HepG2 (cell line): ENCODE measurements at regions not wholly inside any gene's neighbourhood (a gene's known extent, or its start where the extent isn't known, plus 50 kb on each side); places are given as distances from the start of the nearest gene placed in this dataset.

ENCODE experiments used
- ATAC-seq: fragments of 200-7000 bp; cut with Tn5 transposase; 3 replicates; pipeline ENCODE4 v1.9.1; 2020; ENCODE audit warnings: mild to moderate bottlenecking, moderate library complexity
- BruUV-seq: library from RNA; stranded (reverse); fragments of 400-500 nt; replicated peaks from 2 replicates; lab custom pipeline; 2021; lab: Mats Ljungman, UMichigan
- CTCF ChIA-PET: fragments of 300-600 bp; formaldehyde crosslinking; extraction: SDS; loops from one replicate; lab custom pipeline; 2021; ENCODE audit warnings: low total read pairs, inconsistent platforms, low intra/inter-chr PET ratio; lab: Yijun Ruan, JAX
- POLR2A ChIA-PET: fragments of 350-600 bp; sonication (Branson Sonifier 250); formaldehyde crosslinking; loops from one replicate; lab custom pipeline; 2020; ENCODE audit warnings: antibody characterized with exemption, inconsistent platforms; lab: Yijun Ruan, JAX
- DNase-seq: peaks from one replicate; pipeline ENCODE4 v3.0.0-alpha.2; 2015; ENCODE audit warnings: low spot score
- FAIRE-seq: peaks from 3 replicates; lab custom pipeline; 2011; peaks lifted over from hg19 to GRCh38; lab: Jason Lieb, UNC
- H2AFZ ChIP-seq: one replicate; pipeline ENCODE4 v1.6.1; 2011; ENCODE audit warnings: low read length, inconsistent platforms
- H3K27ac ChIP-seq: fragments of 300-600 bp; 3 replicates; pipeline ENCODE4 v1.8.0; 2011; ENCODE audit warnings: mixed run types, mild to moderate bottlenecking, mixed read lengths, low read length, inconsistent platforms; ENCODE audit not compliant: insufficient read depth; ENCODE audit errors: extremely low read length
- H3K27me3 ChIP-seq, 2 experiments: fragments of 200-600 bp in 1 of 2; 2 replicates in 1 of 2; 3 replicates in 1 of 2; pipeline versions ENCODE4 v1.6.0 to v1.8.0; 2011; ENCODE audit warnings: low read length in 2 of 2, mild to moderate bottlenecking in 2 of 2, moderate library complexity in 2 of 2, inconsistent platforms in 1 of 2; ENCODE audit not compliant: insufficient read depth in 2 of 2, control insufficient read depth in 1 of 2
- H3K36me3 ChIP-seq, 2 experiments: fragments of 200-600 bp in 1 of 2; replicated peaks in 1 of 2; 2 replicates in 1 of 2; 3 replicates in 1 of 2; pipeline versions ENCODE4 v1.5.1 to v1.8.0; 2011; ENCODE audit warnings: low read length in 2 of 2, inconsistent platforms in 1 of 2; ENCODE audit not compliant: insufficient read depth in 2 of 2, control insufficient read depth in 1 of 2
- H3K4me1 ChIP-seq: 2 replicates; pipeline ENCODE4 v1.5.1; 2012; ENCODE audit warnings: low read length, inconsistent platforms; ENCODE audit not compliant: insufficient read depth
- H3K4me2 ChIP-seq: 2 replicates; pipeline ENCODE4 v1.6.0; 2011; ENCODE audit warnings: low read depth, low read length, inconsistent platforms
- H3K4me3 ChIP-seq, 3 experiments: fragments of 200-600 bp in 1 of 3; sonication (generic), shearing (Covaris generic) in 1 of 3; replicated peaks in 1 of 3; 2 replicates each; pipeline ENCODE4 v1.5.1; 2011 to 2016; ENCODE audit warnings: low read length in 3 of 3, inconsistent platforms in 2 of 3, low read depth in 2 of 3, mild to moderate bottlenecking in 2 of 3, control low read depth in 1 of 3, mixed read lengths in 1 of 3; ENCODE audit not compliant: insufficient read depth in 1 of 3
- H3K79me2 ChIP-seq: one replicate; pipeline ENCODE4 v1.6.1; 2011; ENCODE audit warnings: low read length, inconsistent platforms; ENCODE audit not compliant: insufficient read depth
- H3K9ac ChIP-seq: 2 replicates; pipeline ENCODE4 v1.6.0; 2011; ENCODE audit warnings: mild to moderate bottlenecking, low read depth, low read length, inconsistent platforms; ENCODE audit not compliant: insufficient read depth
- H3K9me3 ChIP-seq: 2 replicates; pipeline ENCODE4 v1.5.1; 2012; ENCODE audit warnings: mild to moderate bottlenecking, low read length
- H4K20me1 ChIP-seq: 2 replicates; pipeline ENCODE4 v1.6.0; 2011; ENCODE audit warnings: inconsistent platforms, mild to moderate bottlenecking, low read length, moderate library complexity; ENCODE audit not compliant: insufficient read depth
- AFF4 ChIP-seq: sonication (generic); formaldehyde crosslinking; IDR thresholded peaks from 2 replicates; pipeline ENCODE4 v1.4.0; 2020; ENCODE audit warnings: missing genetic modification reagents
- FOXA3 ChIP-seq: IDR thresholded peaks from 2 replicates; pipeline ENCODE4 v1.6.1; 2016; ENCODE audit warnings: missing genetic modification reagents, missing compliant biosample characterization
- NPAS2 ChIP-seq: sonication (generic); formaldehyde crosslinking; IDR thresholded peaks from 2 replicates; pipeline ENCODE4 v1.8.0; 2022; ENCODE audit warnings: mild to moderate bottlenecking, missing genetic modification reagents, borderline replicate concordance
- SIN3B ChIP-seq: fragments of 150-350 bp; IDR thresholded peaks from 2 replicates; pipeline ENCODE4 v1.6.1; 2014; ENCODE audit warnings: low read length
- TCF12 ChIP-seq, 2 experiments: fragments of 450-650 bp in 1 of 2; sonication (generic) in 1 of 2; formaldehyde crosslinking in 1 of 2; IDR thresholded peaks; 2 replicates each; pipeline versions ENCODE4 v1.6.1 to v1.8.0; 2017 to 2022; ENCODE audit warnings: antibody characterized with exemption in 1 of 2, mild to moderate bottlenecking in 1 of 2, missing genetic modification reagents in 1 of 2, moderate library complexity in 1 of 2
- ZNF253 ChIP-seq: sonication (generic); formaldehyde crosslinking; IDR thresholded peaks from 2 replicates; pipeline ENCODE4 v1.8.0; 2022; ENCODE audit warnings: mild to moderate bottlenecking, missing genetic modification reagents, borderline replicate concordance
- ZNF3 ChIP-seq: IDR thresholded peaks from 2 replicates; pipeline ENCODE4 v1.7.0; 2017; ENCODE audit warnings: inconsistent platforms
- ZNF367 ChIP-seq: sonication (generic); formaldehyde crosslinking; IDR thresholded peaks from 2 replicates; pipeline ENCODE4 v1.4.0; 2020; ENCODE audit warnings: missing genetic modification reagents, borderline replicate concordance
- in situ Hi-C: cut with HindIII; loops from 2 replicates; pipeline ENCODE4 v1.10.0; 2017; ENCODE audit warnings: low pct_unique_long_range_greater_than_20kb; ENCODE audit not compliant: extremely low pct_ligation_motif_present
- intact Hi-C: fragments of 100-400 bp; cut with micrococcal nuclease; formaldehyde crosslinking; loops from one replicate; pipeline ENCODE4 v1.10.0; 2022; ENCODE audit not compliant: unreplicated experiment
- TF ChIP-seq, protein P1 (sequence below): sonication (generic); formaldehyde crosslinking; IDR thresholded peaks from 2 replicates; pipeline ENCODE4 v1.5.1; 2020; ENCODE audit warnings: mild to moderate bottlenecking, missing genetic modification reagents, moderate library complexity
- TF ChIP-seq, protein P2 (sequence below): sonication (generic); formaldehyde crosslinking; IDR thresholded peaks from 2 replicates; pipeline ENCODE4 v1.4.0; 2020; ENCODE audit warnings: mild to moderate bottlenecking, low read depth, missing genetic modification reagents
- TF ChIP-seq, protein P3 (sequence below): fragments of 450-650 bp; IDR thresholded peaks from 2 replicates; pipeline ENCODE4 v1.6.1; 2017; ENCODE audit warnings: mild to moderate bottlenecking

GRCh38 chr5:107063511-107063910, 607.2 kb downstream of the EFNA5 start:
- H3K27ac ChIP-seq, result no peak overlapping the region
- DNase-seq (no peak), FAIRE-seq (no peak), ATAC-seq (no peak)
- H3K79me2 ChIP-seq, result no peaks in the 10 kb centered on the region
- no peaks in the 10 kb centered on the region for H3K9me3 ChIP-seq
- in situ Hi-C loops, result no loop called here
- no TSS peak for BruUV-seq
- ChIA-PET POLR2A (no interaction called here), CTCF (no interaction called here)
- H3K4me1 ChIP-seq, result no peaks in the 10 kb centered on the region
- H3K27me3 ChIP-seq, result no peaks in the 10 kb centered on the region
- intact Hi-C loops, result no loop called here
- no peak overlapping the region for H3K4me3 ChIP-seq
- H3K36me3 ChIP-seq, result no peaks in the 10 kb centered on the region
- H4K20me1 ChIP-seq, result no peaks in the 10 kb centered on the region; the same call in 1 of the 2 replicates
- H3K4me2 ChIP-seq, result no peak overlapping the region
- no peak overlapping the region for H3K9ac ChIP-seq
- H2AFZ ChIP-seq, result no peak overlapping the region
- TF ChIP-seq, protein P1, sequence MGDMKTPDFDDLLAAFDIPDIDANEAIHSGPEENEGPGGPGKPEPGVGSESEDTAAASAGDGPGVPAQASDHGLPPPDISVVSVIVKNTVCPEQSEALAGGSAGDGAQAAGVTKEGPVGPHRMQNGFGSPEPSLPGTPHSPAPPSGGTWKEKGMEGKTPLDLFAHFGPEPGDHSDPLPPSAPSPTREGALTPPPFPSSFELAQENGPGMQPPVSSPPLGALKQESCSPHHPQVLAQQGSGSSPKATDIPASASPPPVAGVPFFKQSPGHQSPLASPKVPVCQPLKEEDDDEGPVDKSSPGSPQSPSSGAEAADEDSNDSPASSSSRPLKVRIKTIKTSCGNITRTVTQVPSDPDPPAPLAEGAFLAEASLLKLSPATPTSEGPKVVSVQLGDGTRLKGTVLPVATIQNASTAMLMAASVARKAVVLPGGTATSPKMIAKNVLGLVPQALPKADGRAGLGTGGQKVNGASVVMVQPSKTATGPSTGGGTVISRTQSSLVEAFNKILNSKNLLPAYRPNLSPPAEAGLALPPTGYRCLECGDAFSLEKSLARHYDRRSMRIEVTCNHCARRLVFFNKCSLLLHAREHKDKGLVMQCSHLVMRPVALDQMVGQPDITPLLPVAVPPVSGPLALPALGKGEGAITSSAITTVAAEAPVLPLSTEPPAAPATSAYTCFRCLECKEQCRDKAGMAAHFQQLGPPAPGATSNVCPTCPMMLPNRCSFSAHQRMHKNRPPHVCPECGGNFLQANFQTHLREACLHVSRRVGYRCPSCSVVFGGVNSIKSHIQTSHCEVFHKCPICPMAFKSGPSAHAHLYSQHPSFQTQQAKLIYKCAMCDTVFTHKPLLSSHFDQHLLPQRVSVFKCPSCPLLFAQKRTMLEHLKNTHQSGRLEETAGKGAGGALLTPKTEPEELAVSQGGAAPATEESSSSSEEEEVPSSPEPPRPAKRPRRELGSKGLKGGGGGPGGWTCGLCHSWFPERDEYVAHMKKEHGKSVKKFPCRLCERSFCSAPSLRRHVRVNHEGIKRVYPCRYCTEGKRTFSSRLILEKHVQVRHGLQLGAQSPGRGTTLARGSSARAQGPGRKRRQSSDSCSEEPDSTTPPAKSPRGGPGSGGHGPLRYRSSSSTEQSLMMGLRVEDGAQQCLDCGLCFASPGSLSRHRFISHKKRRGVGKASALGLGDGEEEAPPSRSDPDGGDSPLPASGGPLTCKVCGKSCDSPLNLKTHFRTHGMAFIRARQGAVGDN, result no peak
- TF ChIP-seq ZNF367 (no peak), FOXA3 (CRISPR knock-in tag) (no peak), ZNF253 (CRISPR knock-in tag) (no peak), TCF12 (IDR thresholded peaks at IDR 0.05) (no peak), TCF12 (CRISPR knock-in tag; IDR thresholded peaks at IDR 0.05) (no peak), ZNF3 (CRISPR knock-in tag) (no peak), SIN3B (no peak), AFF4 (CRISPR knock-in tag) (no peak), NPAS2 (CRISPR knock-in tag) (no peak)
- TF ChIP-seq, protein P2, sequence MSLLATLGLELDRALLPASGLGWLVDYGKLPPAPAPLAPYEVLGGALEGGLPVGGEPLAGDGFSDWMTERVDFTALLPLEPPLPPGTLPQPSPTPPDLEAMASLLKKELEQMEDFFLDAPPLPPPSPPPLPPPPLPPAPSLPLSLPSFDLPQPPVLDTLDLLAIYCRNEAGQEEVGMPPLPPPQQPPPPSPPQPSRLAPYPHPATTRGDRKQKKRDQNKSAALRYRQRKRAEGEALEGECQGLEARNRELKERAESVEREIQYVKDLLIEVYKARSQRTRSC (CRISPR knock-in tag), result no peak
- TF ChIP-seq, protein P3, sequence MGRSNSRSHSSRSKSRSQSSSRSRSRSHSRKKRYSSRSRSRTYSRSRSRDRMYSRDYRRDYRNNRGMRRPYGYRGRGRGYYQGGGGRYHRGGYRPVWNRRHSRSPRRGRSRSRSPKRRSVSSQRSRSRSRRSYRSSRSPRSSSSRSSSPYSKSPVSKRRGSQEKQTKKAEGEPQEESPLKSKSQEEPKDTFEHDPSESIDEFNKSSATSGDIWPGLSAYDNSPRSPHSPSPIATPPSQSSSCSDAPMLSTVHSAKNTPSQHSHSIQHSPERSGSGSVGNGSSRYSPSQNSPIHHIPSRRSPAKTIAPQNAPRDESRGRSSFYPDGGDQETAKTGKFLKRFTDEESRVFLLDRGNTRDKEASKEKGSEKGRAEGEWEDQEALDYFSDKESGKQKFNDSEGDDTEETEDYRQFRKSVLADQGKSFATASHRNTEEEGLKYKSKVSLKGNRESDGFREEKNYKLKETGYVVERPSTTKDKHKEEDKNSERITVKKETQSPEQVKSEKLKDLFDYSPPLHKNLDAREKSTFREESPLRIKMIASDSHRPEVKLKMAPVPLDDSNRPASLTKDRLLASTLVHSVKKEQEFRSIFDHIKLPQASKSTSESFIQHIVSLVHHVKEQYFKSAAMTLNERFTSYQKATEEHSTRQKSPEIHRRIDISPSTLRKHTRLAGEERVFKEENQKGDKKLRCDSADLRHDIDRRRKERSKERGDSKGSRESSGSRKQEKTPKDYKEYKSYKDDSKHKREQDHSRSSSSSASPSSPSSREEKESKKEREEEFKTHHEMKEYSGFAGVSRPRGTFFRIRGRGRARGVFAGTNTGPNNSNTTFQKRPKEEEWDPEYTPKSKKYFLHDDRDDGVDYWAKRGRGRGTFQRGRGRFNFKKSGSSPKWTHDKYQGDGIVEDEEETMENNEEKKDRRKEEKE, result no peak
